Stimulated activated CD8-positive, alpha-beta memory T cell treated with anti-CD3 and anti-CD28 coated beads, Interleukin-7, amount 100 ng/mL, for 1 hour (primary cell): ENCODE measurements at regions not wholly inside any gene's neighbourhood (a gene's known extent, or its start where the extent isn't known, plus 50 kb on each side); places are given as distances from the start of the nearest gene placed in this dataset.
"Not testable (repeated sequence)": the region's sequence is repeated elsewhere in the genome, so short reads cannot be mapped to it uniquely, and the experiment has no call there.

Experiments
- DNase-seq, 2 donors: peaks; one replicate each; pipeline ENCODE4 v3.0.0-alpha.2; 2020; ENCODE audit warnings: low read depth in 2 of 2

- DNase-seq = no peak
Observed at GRCh38 chr16:5770118-5770517, 672.5 kb upstream of the EEF2KMT start.

- DNase-seq = no peak
Observed at GRCh38 chr16:5769513-5769912, 671.9 kb upstream of the EEF2KMT start.

- no peak for DNase-seq
Observed at GRCh38 chr16:5768445-5768844, 670.9 kb upstream of the EEF2KMT start.

- no peak for DNase-seq
Observed at GRCh38 chr16:5763176-5763575, 665.6 kb upstream of the EEF2KMT start.

- no peak for DNase-seq
Observed at GRCh38 chr16:5762362-5762761, 664.8 kb upstream of the EEF2KMT start.

GRCh38 chr16:5761592-5761991 is 664.0 kb upstream of the EEF2KMT start:
- no peak for DNase-seq

- no peak for DNase-seq
Observed at GRCh38 chr16:5758281-5758680, 660.7 kb upstream of the EEF2KMT start.

GRCh38 chr16:5756969-5757368 is 659.4 kb upstream of the EEF2KMT start:
- DNase-seq = no peak

GRCh38 chr16:5753381-5753780 is 655.8 kb upstream of the EEF2KMT start:
- no peak for DNase-seq

GRCh38 chr16:5751216-5751615 is 653.6 kb upstream of the EEF2KMT start:
- no peak for DNase-seq

- DNase-seq = not testable (repeated sequence)
Observed at GRCh38 chr16:5750439-5750838, 652.8 kb upstream of the EEF2KMT start.

- DNase-seq = no peak
Observed at GRCh38 chr16:5738586-5738985, 641.0 kb upstream of the EEF2KMT start.

GRCh38 chr16:5736209-5736930 is 638.8 kb upstream of the EEF2KMT start:
- no peak for DNase-seq

- DNase-seq = no peak
Observed at GRCh38 chr16:5735444-5735843, 637.8 kb upstream of the EEF2KMT start.

GRCh38 chr16:5730783-5731182 is 633.2 kb upstream of the EEF2KMT start:
- DNase-seq = no peak

GRCh38 chr16:5722116-5722619 is 624.6 kb upstream of the EEF2KMT start:
- DNase-seq = no peak

- no peak for DNase-seq
Observed at GRCh38 chr16:5715155-5715554, 617.6 kb upstream of the EEF2KMT start.

GRCh38 chr16:5709889-5710288 is 612.3 kb upstream of the EEF2KMT start:
- no peak for DNase-seq

- no peak for DNase-seq
Observed at GRCh38 chr16:5706211-5706610, 608.6 kb upstream of the EEF2KMT start.

GRCh38 chr16:5704271-5704670 is 606.7 kb upstream of the EEF2KMT start:
- DNase-seq = no peak

GRCh38 chr16:5693426-5693825 is 595.8 kb upstream of the EEF2KMT start:
- no peak for DNase-seq

GRCh38 chr16:5681966-5682365 is 584.4 kb upstream of the EEF2KMT start:
- no peak for DNase-seq

- DNase-seq = no peak
Observed at GRCh38 chr16:5678371-5678770, 580.8 kb upstream of the EEF2KMT start.

- DNase-seq = no peak
Observed at GRCh38 chr16:5671421-5671820, 573.8 kb upstream of the EEF2KMT start.
